GM13976 (cell line): ENCODE measurements at regions not wholly inside any gene's neighbourhood (a gene's known extent, or its start where the extent isn't known, plus 50 kb on each side); places are given as distances from the start of the nearest gene placed in this dataset.

ENCODE experiments used
- DNase-seq: peaks from one replicate; pipeline ENCODE4 v3.0.0; 2012; ENCODE audit warnings: low spot score
- in situ Hi-C: fragments of 300-500 bp; cut with MboI; formaldehyde crosslinking; loops from one replicate; pipeline ENCODE4 v1.12.0; 2022; ENCODE audit warnings: low sequenced_read_pairs, mixed read lengths, inconsistent platforms; ENCODE audit not compliant: unreplicated experiment
- TF ChIP-seq, protein P1 (sequence below): IDR thresholded peaks from 2 replicates; pipeline ENCODE4 v1.5.1; 2012; ENCODE audit warnings: borderline replicate concordance, mild to moderate bottlenecking; ENCODE audit not compliant: insufficient read depth; ENCODE audit errors: extremely low read depth, missing control alignments, control extremely low read depth

DNA sequence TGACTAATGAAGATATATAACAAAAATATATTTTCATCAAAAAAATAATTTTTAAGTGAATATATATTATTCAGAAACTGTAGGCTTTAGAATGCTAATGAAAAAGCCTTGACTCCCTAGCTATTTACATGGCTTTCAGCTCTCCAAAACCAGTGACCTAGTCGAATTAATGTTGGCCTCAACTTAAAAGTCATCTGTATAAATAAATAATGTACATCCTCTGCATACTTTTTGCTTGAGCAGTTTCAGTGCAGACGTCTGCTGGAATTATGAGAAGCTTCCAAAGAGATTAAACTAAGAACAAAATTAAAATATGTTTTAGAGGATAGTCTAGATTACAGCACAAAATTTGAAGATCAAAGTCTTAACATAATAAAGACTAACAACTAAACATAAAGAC lies 520.4 kb upstream of the ALCAM start:
- no peak for DNase-seq
- TF ChIP-seq, protein P1, sequence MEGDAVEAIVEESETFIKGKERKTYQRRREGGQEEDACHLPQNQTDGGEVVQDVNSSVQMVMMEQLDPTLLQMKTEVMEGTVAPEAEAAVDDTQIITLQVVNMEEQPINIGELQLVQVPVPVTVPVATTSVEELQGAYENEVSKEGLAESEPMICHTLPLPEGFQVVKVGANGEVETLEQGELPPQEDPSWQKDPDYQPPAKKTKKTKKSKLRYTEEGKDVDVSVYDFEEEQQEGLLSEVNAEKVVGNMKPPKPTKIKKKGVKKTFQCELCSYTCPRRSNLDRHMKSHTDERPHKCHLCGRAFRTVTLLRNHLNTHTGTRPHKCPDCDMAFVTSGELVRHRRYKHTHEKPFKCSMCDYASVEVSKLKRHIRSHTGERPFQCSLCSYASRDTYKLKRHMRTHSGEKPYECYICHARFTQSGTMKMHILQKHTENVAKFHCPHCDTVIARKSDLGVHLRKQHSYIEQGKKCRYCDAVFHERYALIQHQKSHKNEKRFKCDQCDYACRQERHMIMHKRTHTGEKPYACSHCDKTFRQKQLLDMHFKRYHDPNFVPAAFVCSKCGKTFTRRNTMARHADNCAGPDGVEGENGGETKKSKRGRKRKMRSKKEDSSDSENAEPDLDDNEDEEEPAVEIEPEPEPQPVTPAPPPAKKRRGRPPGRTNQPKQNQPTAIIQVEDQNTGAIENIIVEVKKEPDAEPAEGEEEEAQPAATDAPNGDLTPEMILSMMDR: no peak
- in situ Hi-C loops: no loop called here

DNA sequence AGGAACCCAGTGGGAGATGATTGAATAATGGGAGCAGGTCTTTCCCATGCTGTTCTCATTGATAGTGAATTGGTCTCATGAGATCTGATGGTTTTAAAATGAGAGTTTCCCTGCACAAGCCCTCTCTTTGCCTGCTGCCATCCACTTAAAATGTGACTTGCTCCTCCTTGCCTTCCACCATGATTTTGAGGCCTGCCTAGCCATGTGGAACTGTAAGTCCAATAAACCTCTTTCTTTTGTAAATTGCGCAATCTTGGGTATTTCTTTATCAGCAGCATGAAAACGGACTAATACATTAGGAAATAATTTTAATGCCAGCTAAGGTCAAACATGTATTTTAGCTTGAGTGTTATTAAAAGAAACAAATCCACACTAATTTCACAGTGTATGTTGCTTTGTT lies 517.6 kb upstream of the ALCAM start:
- in situ Hi-C loops: no loop called here
- no peak for DNase-seq
- TF ChIP-seq, protein P1: no peak

DNA sequence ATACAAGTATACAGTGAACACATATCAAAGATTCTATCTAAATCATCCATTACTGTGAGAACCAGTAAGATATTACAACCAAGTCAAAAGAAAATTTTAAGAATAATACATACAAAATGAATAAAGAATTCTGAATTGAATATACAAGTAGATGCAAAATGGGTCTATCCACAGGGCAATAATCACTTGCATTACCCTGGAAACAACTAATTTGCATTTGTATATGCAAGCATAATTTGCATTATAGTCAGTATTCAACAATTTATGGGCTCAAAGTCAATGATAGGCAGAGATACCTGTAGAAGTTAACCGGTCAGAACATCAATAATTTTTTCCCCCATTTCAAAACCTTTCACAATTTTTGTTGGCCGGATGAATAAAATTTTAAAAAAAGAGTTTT lies 512.2 kb upstream of the ALCAM start:
- TF ChIP-seq, protein P1: no peak
- DNase-seq: no peak
- in situ Hi-C loops: no loop called here

DNA sequence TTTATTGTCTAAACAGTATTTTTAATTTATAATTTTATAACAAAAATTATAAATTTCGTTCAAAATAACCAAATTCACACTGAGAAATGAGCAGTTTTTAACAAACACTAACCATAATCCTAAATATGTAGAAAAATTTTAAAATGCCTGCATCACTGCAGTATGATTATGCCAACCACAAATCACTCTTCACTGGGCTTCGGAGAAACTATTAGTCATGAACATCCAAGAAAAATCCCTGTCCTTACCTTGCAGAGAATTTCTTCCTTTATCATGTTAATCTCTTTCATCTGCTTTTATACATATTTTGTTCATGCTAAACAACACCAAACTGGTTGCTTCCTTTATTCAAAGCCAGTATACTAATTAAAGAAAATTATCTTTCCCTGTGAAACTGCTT lies 511.0 kb upstream of the ALCAM start:
- TF ChIP-seq, protein P1: no peak

DNA sequence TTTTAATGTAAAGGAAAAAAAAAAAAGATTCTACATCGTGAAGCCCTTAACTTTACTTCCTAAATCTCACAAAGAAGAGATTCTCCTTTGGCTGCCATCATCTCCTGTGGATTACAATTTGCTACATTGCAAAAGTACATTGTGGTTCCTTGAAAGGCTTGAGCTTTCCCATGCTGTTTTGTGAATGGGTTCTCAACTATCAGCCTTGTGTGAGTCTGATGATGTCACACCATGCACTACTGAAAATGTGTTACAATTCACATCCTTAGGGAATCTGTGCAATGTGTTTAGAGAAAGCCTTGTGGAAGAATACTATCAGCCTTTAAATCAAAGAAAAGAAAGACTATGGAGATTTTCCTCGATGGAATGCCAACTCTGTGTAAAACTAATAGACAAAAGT lies 510.0 kb upstream of the ALCAM start:
- in situ Hi-C loops: no loop called here
- DNase-seq: no peak
- TF ChIP-seq, protein P1: no peak

More for the DNA sequence above, 511.0 kb upstream of the ALCAM start:
- DNase-seq: no peak
- in situ Hi-C loops: no loop called here

DNA sequence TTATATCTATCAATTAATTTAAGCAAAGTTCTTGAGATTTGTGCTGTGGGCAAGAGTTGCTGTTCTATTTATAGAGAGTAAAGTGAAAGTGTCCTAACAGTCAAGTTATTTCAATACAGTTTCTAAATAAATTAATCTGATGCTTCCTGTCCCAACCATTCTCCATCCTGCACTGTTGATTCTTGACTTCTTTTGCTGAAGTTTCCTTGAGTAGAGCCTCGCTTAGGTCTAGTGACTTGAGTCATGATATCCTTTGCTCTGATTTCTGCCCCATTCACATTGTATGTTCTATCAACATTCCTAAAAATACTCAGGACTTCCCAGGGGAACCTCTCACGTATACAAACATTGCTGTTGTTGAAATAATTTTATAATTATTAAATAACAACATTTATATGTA lies 498.4 kb upstream of the ALCAM start:
- in situ Hi-C loops: no loop called here
- TF ChIP-seq, protein P1: no peak
- no peak for DNase-seq

DNA sequence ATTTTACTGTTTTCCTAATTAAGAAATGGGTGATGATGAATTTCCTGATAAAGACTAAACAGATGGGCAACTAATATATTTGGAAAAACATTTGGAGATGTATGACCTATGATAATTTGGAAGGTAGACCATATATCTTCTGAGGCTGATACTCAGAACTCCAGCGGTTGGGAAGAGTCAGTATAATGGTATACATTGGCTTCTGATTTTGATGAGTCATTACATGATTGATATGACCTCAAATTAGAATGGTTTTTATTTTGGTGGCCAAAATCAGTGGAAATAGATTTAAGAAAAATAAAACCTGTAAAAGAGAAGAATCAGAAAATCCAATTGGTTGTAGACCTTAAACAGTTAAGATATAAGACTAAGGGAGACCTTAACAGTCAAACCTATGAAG lies 496.4 kb upstream of the ALCAM start:
- TF ChIP-seq, protein P1: no peak
- DNase-seq: no peak
- in situ Hi-C loops: no loop called here
